Fibroblast of lung (primary cell): ENCODE measurements at regions not wholly inside any gene's neighbourhood (a gene's known extent, or its start where the extent isn't known, plus 50 kb on each side); places are given as distances from the start of the nearest gene placed in this dataset.

Experiments used
- DNase-seq, 2 donors: peaks; one replicate each; pipeline versions ENCODE4 v3.0.0 to v3.0.0-alpha.2; 2010; ENCODE audit warnings: low read depth in 2 of 2
- H2AFZ ChIP-seq: 2 replicates; pipeline ENCODE4 v1.5.1; 2012; ENCODE audit warnings: low read length, control low read depth, inconsistent platforms
- H3K27ac ChIP-seq: 2 replicates; pipeline ENCODE4 v1.5.1; 2011; ENCODE audit warnings: low read length, control low read depth; ENCODE audit not compliant: insufficient read depth
- H3K27me3 ChIP-seq: 2 replicates; pipeline ENCODE4 v1.5.1; 2011; ENCODE audit warnings: mild to moderate bottlenecking, low read length; ENCODE audit not compliant: control insufficient read depth, insufficient read depth
- H3K36me3 ChIP-seq: 2 replicates; pipeline ENCODE4 v1.5.1; 2011; ENCODE audit warnings: low read length; ENCODE audit not compliant: control insufficient read depth, insufficient read depth
- H3K4me1 ChIP-seq: 2 replicates; pipeline ENCODE4 v1.5.1; 2011; ENCODE audit warnings: low read length; ENCODE audit not compliant: control insufficient read depth, insufficient read depth; ENCODE audit errors: extremely low read depth
- H3K4me2 ChIP-seq: 2 replicates; pipeline ENCODE4 v1.5.1; 2011; ENCODE audit warnings: low read length, control low read depth; ENCODE audit not compliant: insufficient read depth; ENCODE audit errors: extremely low read depth
- H3K4me3 ChIP-seq, 4 experiments: fragments of 200-600 bp in 1 of 4; sonication (generic) in 1 of 4; replicated peaks in 1 of 4; 2 replicates each; pipeline ENCODE4 v1.5.1; 2011 to 2016; ENCODE audit warnings: low read length in 4 of 4, low read depth in 3 of 4, mild to moderate bottlenecking in 3 of 4, control low read depth in 2 of 4, inconsistent platforms in 1 of 4, mixed read lengths in 1 of 4; ENCODE audit not compliant: insufficient read depth in 1 of 4; ENCODE audit errors: control extremely low read depth in 1 of 4
- H3K79me2 ChIP-seq: 2 replicates; pipeline ENCODE4 v1.5.1; 2012; ENCODE audit warnings: mild to moderate bottlenecking, low read length, inconsistent platforms; ENCODE audit not compliant: control insufficient read depth, insufficient read depth
- H3K9ac ChIP-seq: 2 replicates; pipeline ENCODE4 v1.5.1; 2011; ENCODE audit warnings: mild to moderate bottlenecking, low read length, control low read depth; ENCODE audit not compliant: insufficient read depth
- H3K9me3 ChIP-seq: 2 replicates; pipeline ENCODE4 v1.5.1; 2012; ENCODE audit warnings: low read depth, low read length; ENCODE audit not compliant: control insufficient read depth, insufficient read depth
- H4K20me1 ChIP-seq: 2 replicates; pipeline ENCODE4 v1.5.1; 2011; ENCODE audit warnings: low read length; ENCODE audit not compliant: control insufficient read depth, insufficient read depth; ENCODE audit errors: extremely low read depth
- EZH2 ChIP-seq: IDR thresholded peaks from 2 replicates; pipeline ENCODE4 v1.5.1; 2012; ENCODE audit warnings: low read length, control low read depth, mild to moderate bottlenecking; ENCODE audit errors: missing control alignments
- TF ChIP-seq, protein P1 (sequence below), 2 donors: IDR thresholded peaks in 1 of 2; conservative IDR thresholded peaks in 1 of 2; 1 replicate in 1 of 2; 2 replicates in 1 of 2; pipeline ENCODE4 v1.5.1; 2011 to 2012; ENCODE audit warnings: low read length in 2 of 2, control low read depth in 1 of 2, inconsistent platforms in 1 of 2, low read depth in 1 of 2, mild to moderate bottlenecking in 1 of 2

DNA sequence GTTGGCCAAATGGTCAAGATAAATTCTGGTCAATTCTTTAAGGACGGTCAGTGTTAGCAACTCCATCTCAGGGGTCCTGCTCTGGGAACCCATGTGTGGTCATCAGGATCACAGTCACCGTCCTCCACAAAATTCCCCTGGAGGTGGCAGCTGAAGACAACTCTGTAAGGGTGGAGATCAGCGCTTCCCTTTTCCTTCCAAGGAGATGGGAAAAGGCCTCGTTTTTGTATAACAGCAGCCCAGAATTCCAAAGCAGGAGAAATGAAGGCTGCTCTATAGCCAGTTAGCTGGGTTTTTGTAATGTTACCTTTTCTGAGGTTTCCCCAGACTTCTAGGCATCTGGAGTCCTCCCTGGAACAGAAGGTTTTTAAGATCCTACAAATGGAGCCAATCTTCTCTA lies 334.8 kb downstream of the MYCN start:
- Histone ChIP-seq H2AFZ (no peak overlapping the region), H3K36me3 (no peaks in the 10 kb centered on the region), H3K27ac (no peak overlapping the region), H3K27me3 (no peaks in the 10 kb centered on the region), H3K79me2 (no peaks in the 10 kb centered on the region), H3K4me2 (no peak overlapping the region), H3K4me1 (no peaks in the 10 kb centered on the region), H3K9ac (no peak overlapping the region), H4K20me1 (no peaks in the 10 kb centered on the region), H3K4me3 (no peak overlapping the region), H3K9me3 (no peaks in the 10 kb centered on the region)
- DNase-seq = no peak
- TF ChIP-seq, protein P1, sequence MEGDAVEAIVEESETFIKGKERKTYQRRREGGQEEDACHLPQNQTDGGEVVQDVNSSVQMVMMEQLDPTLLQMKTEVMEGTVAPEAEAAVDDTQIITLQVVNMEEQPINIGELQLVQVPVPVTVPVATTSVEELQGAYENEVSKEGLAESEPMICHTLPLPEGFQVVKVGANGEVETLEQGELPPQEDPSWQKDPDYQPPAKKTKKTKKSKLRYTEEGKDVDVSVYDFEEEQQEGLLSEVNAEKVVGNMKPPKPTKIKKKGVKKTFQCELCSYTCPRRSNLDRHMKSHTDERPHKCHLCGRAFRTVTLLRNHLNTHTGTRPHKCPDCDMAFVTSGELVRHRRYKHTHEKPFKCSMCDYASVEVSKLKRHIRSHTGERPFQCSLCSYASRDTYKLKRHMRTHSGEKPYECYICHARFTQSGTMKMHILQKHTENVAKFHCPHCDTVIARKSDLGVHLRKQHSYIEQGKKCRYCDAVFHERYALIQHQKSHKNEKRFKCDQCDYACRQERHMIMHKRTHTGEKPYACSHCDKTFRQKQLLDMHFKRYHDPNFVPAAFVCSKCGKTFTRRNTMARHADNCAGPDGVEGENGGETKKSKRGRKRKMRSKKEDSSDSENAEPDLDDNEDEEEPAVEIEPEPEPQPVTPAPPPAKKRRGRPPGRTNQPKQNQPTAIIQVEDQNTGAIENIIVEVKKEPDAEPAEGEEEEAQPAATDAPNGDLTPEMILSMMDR (conservative IDR thresholded peaks at IDR 0.05 in 1 of 2, IDR thresholded peaks at IDR 0.05 in 1 of 2; ENCODE audit: low read depth in 1 of 2, low read length in 2 of 2) = no peak
- TF ChIP-seq EZH2 = no peak

DNA sequence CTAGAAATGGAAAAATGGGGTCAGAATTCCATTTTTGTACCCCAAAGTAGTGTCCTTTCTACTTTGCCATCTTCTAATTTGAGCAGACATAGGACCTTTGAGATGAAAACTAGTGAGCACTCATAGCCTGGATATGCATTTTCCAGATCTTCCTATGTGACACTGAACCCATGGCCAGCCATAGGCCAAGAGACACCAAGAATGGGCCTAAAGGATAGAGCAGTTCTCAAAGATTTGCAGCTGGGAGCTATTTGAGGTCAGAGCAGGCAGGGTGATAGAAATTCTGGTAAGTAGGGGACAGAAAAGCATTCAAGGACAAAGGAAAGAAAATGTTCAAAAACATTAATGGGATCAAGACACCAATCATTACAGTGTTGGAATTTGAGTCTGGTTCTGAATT lies 332.8 kb downstream of the MYCN start:
- Histone ChIP-seq H3K79me2 (no peaks in the 10 kb centered on the region), H3K9me3 (no peaks in the 10 kb centered on the region), H3K4me2 (no peak overlapping the region), H3K9ac (no peak overlapping the region), H3K27me3 (no peaks in the 10 kb centered on the region), H2AFZ (no peak overlapping the region), H4K20me1 (no peaks in the 10 kb centered on the region), H3K36me3 (no peaks in the 10 kb centered on the region), H3K4me3 (no peak overlapping the region), H3K4me1 (no peaks in the 10 kb centered on the region), H3K27ac (no peak overlapping the region)
- TF ChIP-seq EZH2 = no peak
- TF ChIP-seq, protein P1 (conservative IDR thresholded peaks at IDR 0.05 in 1 of 2, IDR thresholded peaks at IDR 0.05 in 1 of 2; ENCODE audit: low read depth in 1 of 2, low read length in 2 of 2) = no peak
- no peak for DNase-seq

DNA sequence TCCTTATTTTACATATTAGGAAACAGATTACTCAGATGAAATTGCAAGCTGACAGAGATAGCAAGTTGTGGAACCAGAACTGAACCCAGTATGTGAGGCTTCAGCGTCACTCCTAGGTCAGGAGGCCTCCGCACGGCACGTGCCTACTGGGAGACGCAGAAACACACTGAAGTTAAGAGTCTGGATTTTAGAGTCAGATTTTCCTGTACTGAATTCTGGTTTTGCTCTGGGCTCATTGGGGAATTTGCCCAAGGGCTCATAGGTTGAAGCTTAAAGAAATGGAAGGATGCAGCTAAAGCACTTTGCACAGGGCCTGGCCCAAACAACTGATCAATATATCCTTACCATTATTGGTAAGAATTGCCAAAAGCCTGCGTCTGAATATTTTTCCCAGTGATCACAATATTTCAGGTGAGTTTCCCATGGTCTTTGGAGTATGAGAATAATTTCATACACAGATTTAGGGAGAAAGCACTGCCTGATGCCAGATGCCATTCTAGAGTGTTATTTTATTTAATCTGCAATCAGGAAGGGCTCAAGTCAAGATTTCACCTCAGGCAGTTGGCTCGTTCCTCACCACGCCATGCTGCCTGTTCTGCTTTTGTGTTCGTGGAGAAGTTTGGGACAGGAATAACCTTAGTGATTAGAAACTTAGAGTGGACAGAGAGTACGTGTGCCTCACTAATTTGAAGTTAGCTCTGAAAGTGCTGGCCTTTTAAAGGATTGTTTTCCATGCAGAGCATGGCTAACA lies 331.9 kb downstream of the MYCN start:
- no peak for TF ChIP-seq EZH2
- TF ChIP-seq, protein P1 (conservative IDR thresholded peaks at IDR 0.05 in 1 of 2, IDR thresholded peaks at IDR 0.05 in 1 of 2; ENCODE audit: low read depth in 1 of 2, low read length in 2 of 2) = no peak
- Histone ChIP-seq H4K20me1 (no peaks in the 10 kb centered on the region), H3K4me2 (no peak overlapping the region), H3K27me3 (no peaks in the 10 kb centered on the region), H2AFZ (no peak overlapping the region), H3K79me2 (no peaks in the 10 kb centered on the region), H3K9me3 (no peaks in the 10 kb centered on the region), H3K36me3 (no peaks in the 10 kb centered on the region), H3K9ac (no peak overlapping the region), H3K27ac (no peak overlapping the region), H3K4me3 (no peak overlapping the region), H3K4me1 (no peaks in the 10 kb centered on the region)
- DNase-seq = no peak
